Calu3 (cell line): ENCODE measurements at regions not wholly inside any gene's neighbourhood (a gene's known extent, or its start where the extent isn't known, plus 50 kb on each side); places are given as distances from the start of the nearest gene placed in this dataset.

Experiments used
- BruUV-seq: library from RNA; stranded (reverse); fragments of 400-500 nt; replicated peaks from 2 replicates; lab custom pipeline; 2021; lab: Mats Ljungman, UMichigan
- CTCF ChIA-PET: fragments of 300-600 bp; sonication (Branson Sonifier 250); formaldehyde crosslinking; loops from one replicate; lab custom pipeline; 2022; ENCODE audit warnings: antibody characterized with exemption; lab: Charles Lee
- DNase-seq: peaks from one replicate; pipeline ENCODE4 v3.0.0; 2022
- H3K27ac Mint-ChIP-seq: one replicate; pipeline ENCODE4 v1.8.0; 2022; ENCODE audit warnings: mixed read lengths; ENCODE audit not compliant: unreplicated experiment
- H3K27me3 Mint-ChIP-seq: one replicate; pipeline ENCODE4 v1.8.0; 2022; ENCODE audit warnings: mixed read lengths; ENCODE audit not compliant: unreplicated experiment
- H3K36me3 Mint-ChIP-seq: one replicate; pipeline ENCODE4 v1.8.0; 2022; ENCODE audit warnings: mild to moderate bottlenecking, moderate library complexity, mixed read lengths; ENCODE audit not compliant: insufficient read depth, unreplicated experiment
- H3K4me1 Mint-ChIP-seq: one replicate; pipeline ENCODE4 v1.8.0; 2022; ENCODE audit warnings: mild to moderate bottlenecking, low read depth, mixed read lengths; ENCODE audit not compliant: unreplicated experiment
- H3K4me3 Mint-ChIP-seq: one replicate; pipeline ENCODE4 v1.8.0; 2022; ENCODE audit warnings: mild to moderate bottlenecking, low read depth, moderate library complexity, mixed read lengths; ENCODE audit not compliant: unreplicated experiment
- H3K9me3 Mint-ChIP-seq: one replicate; pipeline ENCODE4 v1.8.0; 2022; ENCODE audit warnings: low read depth, mixed read lengths; ENCODE audit not compliant: unreplicated experiment
- CTCF ChIP-seq: fragments of 200-600 bp; IDR thresholded peaks from one replicate; pipeline ENCODE4 v1.8.0; 2022; ENCODE audit warnings: antibody characterized with exemption; ENCODE audit not compliant: unreplicated experiment
- intact Hi-C: fragments of 100-400 bp; cut with micrococcal nuclease; formaldehyde crosslinking; loops from one replicate; pipeline ENCODE4 v1.10.0; 2022; ENCODE audit not compliant: unreplicated experiment

- Mint-ChIP-seq H3K27ac (no peak overlapping the region), H3K4me3 (no peak overlapping the region)
These were observed 130.2 kb upstream of the CCN2 start for GRCh38 chr6:132081338-132081737.

DNA sequence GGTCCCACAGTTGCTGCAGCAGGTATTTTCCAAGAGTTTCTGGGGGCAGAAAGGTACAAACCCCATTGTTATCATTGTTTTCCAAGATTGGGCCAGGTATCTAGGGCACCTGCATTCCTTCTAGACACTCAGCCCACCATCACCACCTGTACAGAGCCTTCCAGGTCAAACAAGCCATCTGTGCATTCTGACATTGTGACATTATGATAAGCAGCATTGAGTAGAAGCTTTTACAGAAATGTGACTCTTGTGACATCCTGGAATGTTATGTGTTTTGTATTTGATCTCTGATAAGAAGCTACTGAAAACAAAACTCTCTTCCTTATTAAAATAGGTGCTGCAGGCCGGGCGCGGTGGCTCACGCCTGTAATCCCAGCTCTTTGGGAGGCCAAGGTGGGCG is 128.1 kb upstream of the CCN2 start:
- intact Hi-C loops: no loop called here
- no peak for DNase-seq
- Mint-ChIP-seq H3K9me3 (peaks cover 4% of the 10 kb centered on the region), H3K4me1 (peaks cover 31% of the 10 kb centered on the region), H3K4me3 (no peak overlapping the region), H3K27me3 (no peaks in the 10 kb centered on the region), H3K27ac (no peak overlapping the region), H3K36me3 (no peaks in the 10 kb centered on the region)
- no TSS peak for BruUV-seq
- TF ChIP-seq CTCF: no peak
- CTCF ChIA-PET: no interaction called here

More at GRCh38 chr6:132081338-132081737, 130.2 kb upstream of the CCN2 start:
- no peak for DNase-seq
- CTCF ChIA-PET: interaction anchor here (0.7 kb wide), 1 partner anchor 156 kb away, joined by 3 read pairs; no protein-coding TSS in a partner anchor
- intact Hi-C loops: no loop called here
- Mint-ChIP-seq H3K4me1 (peaks cover 27% of the 10 kb centered on the region), H3K9me3 (peaks cover 4% of the 10 kb centered on the region), H3K36me3 (no peaks in the 10 kb centered on the region), H3K27me3 (no peaks in the 10 kb centered on the region)
- BruUV-seq: no TSS peak
- no peak for TF ChIP-seq CTCF

DNA sequence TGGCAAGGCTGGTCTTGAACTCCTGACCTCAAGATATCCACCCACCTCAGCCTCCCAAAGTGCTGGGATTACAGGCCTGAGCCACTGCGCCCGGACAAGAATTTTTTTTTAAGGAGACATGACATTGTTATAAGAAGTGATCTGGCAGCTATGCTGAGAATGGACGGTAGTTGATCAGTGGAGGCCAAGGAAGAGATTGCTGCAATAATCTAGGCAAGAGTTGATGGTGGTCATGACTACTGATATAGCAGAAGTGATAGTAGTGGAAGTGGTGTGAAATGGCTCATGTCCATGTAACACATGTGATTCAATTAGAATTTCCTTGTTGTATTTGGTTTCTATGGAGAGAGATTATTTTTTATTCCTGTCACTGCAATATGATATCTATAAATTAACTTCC is 125.3 kb upstream of the CCN2 start:
- no peak for DNase-seq
- TF ChIP-seq CTCF: no peak
- Mint-ChIP-seq H3K36me3 (no peaks in the 10 kb centered on the region), H3K27me3 (no peaks in the 10 kb centered on the region), H3K4me3 (no peak overlapping the region), H3K4me1 (peaks cover 28% of the 10 kb centered on the region), H3K9me3 (peaks cover 4% of the 10 kb centered on the region), H3K27ac (no peak overlapping the region)
- no TSS peak for BruUV-seq
- CTCF ChIA-PET: no interaction called here
- intact Hi-C loops: no loop called here

- Mint-ChIP-seq H3K27ac (no peak overlapping the region), H3K27me3 (no peaks in the 10 kb centered on the region), H3K36me3 (no peaks in the 10 kb centered on the region), H3K4me1 (peaks cover 28% of the 10 kb centered on the region), H3K4me3 (no peak overlapping the region), H3K9me3 (no peaks in the 10 kb centered on the region)
- no peak for TF ChIP-seq CTCF
- CTCF ChIA-PET: no interaction called here
- DNase-seq: no peak
- no TSS peak for BruUV-seq
- intact Hi-C loops: no loop called here
These were observed 121.7 kb upstream of the CCN2 start for GRCh38 chr6:132072831-132073230.

GRCh38 chr6:132072271-132072670 is 121.1 kb upstream of the CCN2 start:
- H3K36me3 Mint-ChIP-seq: no peaks in the 10 kb centered on the region
- no peaks in the 10 kb centered on the region for H3K27me3 Mint-ChIP-seq
- no TSS peak for BruUV-seq
- H3K4me3 Mint-ChIP-seq: no peak overlapping the region
- H3K9me3 Mint-ChIP-seq: no peaks in the 10 kb centered on the region
- CTCF ChIA-PET: no interaction called here
- peaks cover 28% of the 10 kb centered on the region for H3K4me1 Mint-ChIP-seq
- no peak for TF ChIP-seq CTCF
- intact Hi-C loops: no loop called here
- no peak overlapping the region for H3K27ac Mint-ChIP-seq
- DNase-seq: no peak
